LNCAP (cell line): ENCODE measurements at regions not wholly inside any gene's neighbourhood (a gene's known extent, or its start where the extent isn't known, plus 50 kb on each side); places are given as distances from the start of the nearest gene placed in this dataset.

Experiments
- TF ChIP-seq, protein P1 (sequence below): fragments of 450-650 bp; IDR thresholded peaks from 2 replicates; pipeline ENCODE4 v1.5.1; 2017; ENCODE audit warnings: mild to moderate bottlenecking

DNA sequence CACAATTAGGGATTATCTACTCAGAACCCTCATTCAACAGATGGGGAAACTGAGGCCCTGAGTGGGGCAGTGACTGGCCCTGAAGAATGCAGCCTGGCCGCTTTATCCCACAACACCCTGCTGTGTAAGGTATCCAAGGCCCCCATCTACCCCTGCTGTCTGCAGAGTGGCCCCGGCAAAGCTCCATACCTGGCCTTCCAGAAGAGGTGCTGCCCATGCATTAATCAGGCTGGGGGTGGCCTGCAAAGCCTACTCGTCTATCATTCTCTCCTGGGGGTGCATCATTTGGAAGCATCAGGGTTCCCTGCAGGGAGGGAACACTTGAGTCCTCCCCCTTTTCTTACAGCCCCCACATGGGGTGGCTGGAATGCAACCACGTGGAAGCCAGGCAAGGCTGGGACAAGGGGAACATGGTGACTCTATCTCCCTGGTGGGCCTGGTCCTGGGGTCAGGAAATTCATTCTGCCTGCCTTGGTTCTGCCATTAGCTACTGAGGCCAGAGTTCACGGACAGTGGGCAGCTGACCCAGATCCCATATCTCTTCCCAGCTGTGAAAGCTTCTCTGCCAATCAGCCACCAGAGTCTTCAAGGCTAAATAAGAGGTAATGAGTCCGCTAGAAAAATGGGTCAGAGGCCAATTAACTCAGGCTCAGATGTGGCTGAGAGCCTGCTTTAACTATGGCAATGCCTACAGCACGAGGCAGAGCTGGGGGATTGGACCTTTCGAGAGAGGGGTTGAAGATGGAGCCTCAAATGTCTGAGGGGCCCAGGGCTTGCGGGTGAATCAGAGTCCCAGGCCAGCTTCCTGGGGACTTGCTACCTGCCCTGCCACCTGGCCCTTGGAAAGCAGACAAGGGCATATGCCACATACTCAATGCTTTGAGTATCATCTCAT, 72.3 kb upstream of the TOX2 start:
- TF ChIP-seq, protein P1, sequence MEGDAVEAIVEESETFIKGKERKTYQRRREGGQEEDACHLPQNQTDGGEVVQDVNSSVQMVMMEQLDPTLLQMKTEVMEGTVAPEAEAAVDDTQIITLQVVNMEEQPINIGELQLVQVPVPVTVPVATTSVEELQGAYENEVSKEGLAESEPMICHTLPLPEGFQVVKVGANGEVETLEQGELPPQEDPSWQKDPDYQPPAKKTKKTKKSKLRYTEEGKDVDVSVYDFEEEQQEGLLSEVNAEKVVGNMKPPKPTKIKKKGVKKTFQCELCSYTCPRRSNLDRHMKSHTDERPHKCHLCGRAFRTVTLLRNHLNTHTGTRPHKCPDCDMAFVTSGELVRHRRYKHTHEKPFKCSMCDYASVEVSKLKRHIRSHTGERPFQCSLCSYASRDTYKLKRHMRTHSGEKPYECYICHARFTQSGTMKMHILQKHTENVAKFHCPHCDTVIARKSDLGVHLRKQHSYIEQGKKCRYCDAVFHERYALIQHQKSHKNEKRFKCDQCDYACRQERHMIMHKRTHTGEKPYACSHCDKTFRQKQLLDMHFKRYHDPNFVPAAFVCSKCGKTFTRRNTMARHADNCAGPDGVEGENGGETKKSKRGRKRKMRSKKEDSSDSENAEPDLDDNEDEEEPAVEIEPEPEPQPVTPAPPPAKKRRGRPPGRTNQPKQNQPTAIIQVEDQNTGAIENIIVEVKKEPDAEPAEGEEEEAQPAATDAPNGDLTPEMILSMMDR = no peak

DNA sequence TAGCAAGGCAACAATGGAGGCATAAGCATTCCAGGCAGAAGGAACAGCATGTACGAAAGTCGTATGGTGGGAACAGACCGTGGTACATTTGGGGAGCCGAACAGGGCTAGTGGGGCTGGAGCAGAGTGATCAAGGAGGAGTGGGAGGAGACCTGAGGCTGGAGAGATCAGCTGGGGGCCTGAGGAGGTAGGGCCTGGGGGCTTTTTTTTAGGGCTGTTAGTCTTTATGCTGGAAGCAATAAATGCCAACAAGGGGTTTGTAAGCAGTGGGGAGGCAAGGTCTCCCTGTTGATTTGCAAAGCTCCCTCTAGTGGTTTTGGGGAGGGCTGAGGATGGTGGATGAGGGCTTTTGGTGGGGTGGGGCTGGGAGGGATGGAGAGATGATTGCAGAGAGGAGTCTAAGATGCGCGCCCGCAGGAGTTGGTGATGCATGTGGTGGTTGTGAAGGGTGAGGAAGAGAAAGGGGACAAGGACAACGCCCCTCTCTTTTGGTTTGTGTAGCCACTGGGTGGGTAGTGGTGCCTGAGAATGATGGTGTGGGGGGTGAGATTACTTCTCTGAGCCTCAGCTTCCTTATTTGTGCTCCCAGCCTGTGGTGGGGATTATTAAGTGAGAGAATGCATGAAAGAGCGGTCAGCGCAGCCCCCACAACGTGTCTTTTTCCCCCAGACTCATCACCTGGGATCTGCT, 74.1 kb upstream of the TOX2 start:
- TF ChIP-seq, protein P1 = peak; percentile 39; the same call in 1 of the 2 replicates

DNA sequence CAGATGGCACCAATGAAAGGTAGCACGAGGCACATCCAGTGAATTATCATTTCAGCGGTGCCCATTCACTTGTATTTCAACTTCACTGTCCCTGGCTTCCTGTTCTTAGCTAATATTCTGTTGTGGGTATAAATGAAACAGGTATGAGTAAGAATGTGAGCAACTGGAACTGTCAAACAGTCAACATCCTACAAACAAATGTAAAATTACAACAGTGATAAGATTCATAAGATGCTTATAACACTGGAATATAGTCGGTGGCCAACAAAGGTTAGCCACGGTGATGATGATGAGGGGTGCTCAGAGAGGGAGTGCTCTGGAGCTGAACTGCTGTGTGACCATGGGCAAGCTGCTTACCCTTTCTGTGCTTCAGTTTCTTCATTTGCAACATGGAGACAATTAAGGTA, 74.9 kb upstream of the TOX2 start:
- TF ChIP-seq, protein P1 = no peak

DNA sequence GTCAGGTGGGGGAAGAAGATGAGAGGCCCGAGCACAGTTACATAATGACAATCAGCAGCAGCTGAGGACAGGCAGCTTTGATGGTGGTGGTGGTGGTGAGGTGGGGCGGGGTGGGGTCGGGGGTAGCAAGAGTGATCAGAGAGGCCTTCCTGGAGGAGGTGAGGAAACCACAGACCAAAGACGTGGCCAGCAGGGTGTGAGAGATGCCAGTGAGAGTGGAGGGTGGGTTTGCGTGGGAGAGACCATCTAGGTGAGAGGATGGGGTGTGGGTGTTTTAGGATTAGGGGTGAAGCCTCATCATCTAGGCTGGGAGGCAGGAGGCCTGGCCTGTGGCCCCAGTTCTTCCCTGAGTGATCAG, 76.0 kb upstream of the TOX2 start:
- TF ChIP-seq, protein P1 = no peak

DNA sequence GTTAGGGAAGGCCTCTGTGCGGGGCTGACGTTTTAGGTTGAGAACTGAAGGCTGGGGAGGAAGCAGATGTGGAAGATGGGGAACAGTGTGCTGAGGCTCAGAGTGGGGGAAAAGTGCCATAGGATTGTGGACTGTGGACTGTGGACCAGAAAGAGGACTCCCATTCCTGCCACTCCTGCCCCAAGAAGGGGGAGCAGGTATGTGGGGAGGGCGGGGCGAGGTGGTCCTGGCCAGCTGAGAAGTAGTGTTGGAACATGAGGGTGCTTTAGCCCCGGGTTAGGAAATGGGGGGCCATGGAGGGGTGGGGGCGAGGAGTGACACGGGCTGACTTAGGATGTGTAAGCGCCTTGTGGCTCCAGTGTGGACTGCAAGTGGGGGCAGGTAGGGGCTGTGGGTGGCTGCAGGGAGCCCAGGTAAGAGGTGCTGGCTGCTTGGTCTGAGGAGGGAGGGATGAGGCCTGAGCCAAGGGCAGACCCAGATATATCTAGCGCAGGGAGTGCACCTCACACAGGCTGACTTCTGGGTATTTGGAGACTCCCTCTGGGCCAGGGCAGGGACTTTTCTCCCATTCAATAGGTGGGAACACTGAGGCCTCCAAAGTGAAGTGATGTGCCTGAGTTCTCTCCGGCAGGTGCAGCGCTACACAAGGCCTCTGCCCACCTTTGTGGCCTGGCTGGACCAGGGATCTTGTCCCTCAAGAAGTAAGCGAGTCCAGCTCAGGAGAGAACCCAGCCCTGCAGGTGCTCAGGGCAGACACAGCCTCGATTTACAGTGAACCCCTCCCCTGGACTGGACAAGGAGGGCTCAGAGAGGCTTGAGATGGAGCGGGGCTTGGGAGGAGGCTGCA, 76.6 kb upstream of the TOX2 start:
- TF ChIP-seq, protein P1 = no peak

DNA sequence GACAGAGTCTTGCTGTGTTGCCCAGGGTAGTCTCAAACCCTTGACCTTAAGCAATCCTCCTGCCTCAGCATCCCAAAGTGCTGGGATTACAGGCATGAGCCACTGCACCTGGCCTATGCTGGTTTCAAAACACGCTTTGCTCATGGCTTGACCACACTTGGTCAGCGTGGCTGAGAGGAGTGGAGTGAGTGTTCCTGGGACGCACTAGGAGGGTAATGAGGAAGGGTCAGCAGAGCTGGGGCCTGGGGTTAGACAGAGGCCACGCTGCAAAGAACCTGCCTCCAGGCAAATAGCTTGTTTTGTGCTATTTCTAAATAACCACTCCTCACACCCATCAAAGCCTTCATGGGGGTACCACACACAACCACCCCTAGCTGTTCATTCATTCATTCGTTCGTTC, 77.9 kb upstream of the TOX2 start:
- TF ChIP-seq, protein P1 = no peak

DNA sequence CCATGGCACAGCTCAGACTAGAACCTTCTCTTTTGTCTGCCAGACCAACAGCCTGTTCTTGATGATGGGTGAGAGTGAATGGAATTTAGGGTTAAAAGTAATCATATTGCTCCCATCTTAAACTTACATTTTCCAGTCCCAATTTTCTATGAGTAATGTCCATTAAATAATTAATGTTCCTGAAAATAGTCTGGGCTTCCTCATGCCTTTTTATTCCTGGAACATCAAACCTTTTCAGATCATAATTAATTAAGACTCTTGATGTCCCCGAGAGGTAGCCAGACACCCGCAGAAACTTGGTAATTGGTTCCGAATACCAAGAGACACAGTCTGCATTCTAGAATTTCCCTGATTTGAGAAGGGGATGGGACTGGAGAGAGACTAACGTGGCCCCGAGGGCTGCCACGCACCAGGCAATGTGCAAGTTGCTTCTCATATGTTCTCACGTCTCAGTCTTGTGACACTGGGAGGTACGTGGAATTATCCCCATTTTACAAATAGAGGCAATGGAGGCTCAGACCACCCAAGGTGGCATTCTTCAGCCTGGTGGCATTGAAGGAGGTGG, 78.6 kb upstream of the TOX2 start:
- TF ChIP-seq, protein P1 = no peak
